Tibial nerve (tissue), 4 donors: ENCODE measurements at regions not wholly inside any gene's neighbourhood (a gene's known extent, or its start where the extent isn't known, plus 50 kb on each side); places are given as distances from the start of the nearest gene placed in this dataset.

ENCODE experiments used
- EP300 ChIP-seq, 2 donors: sonication (generic); formaldehyde crosslinking; IDR thresholded peaks; one replicate each; pipeline ENCODE4 v1.6.1; 2017; ENCODE audit warnings: antibody characterized with exemption in 2 of 2, mild to moderate bottlenecking in 1 of 2
- POLR2A ChIP-seq, 2 donors: fragments of 450-650 bp; IDR thresholded peaks; one replicate each; pipeline ENCODE4 v1.6.1; 2017; ENCODE audit warnings: antibody characterized with exemption in 2 of 2, mild to moderate bottlenecking in 2 of 2, moderate library complexity in 2 of 2
- TF ChIP-seq, protein P1 (sequence below), 5 experiments: fragments of 200-600 bp in 3 of 5; fragments of 450-650 bp in 2 of 5; sonication (generic) in 3 of 5; IDR thresholded peaks; one replicate each; pipeline ENCODE4 v1.5.1; 2016 to 2019; ENCODE audit warnings: antibody characterized with exemption in 5 of 5, mild to moderate bottlenecking in 3 of 5, moderate library complexity in 2 of 5

DNA sequence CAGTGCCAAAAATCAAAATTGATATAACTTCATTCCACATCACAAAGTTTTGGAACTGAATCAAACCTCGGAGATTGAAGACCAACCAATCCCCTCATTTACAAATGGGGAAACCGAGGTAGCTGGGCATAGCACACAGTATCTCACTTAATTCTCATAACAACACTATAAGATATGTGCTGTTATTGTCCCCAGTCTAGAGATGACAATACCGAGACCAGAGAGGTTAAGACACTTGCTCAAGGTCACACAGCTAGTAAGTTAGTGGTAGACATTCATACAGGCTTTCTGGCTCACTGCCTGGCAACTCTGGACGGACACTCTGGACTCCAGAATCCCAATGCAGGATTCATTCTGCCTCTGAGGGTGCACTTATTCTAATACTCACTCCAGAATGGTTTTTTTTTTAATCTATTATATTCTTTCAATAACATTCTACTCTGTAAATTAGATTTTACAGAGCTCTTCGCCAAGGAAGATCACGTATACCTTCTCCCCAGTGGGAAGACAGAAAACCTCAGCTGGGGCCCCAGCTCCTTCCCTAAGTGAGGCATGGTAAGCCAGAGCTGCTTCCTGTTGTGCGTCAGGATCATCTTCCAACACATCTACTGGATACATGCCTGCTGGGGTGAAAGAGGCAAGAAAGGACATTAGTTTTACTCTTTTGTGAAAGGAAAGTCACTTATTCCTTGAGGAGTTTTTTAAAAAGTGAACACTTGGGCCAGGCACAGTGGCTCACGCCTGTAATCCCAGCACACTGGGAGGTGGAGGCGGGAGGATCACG, 128.4 kb upstream of the IGF1R start:
- TF ChIP-seq POLR2A (IDR thresholded peaks at IDR 0.05) (no peak), EP300 (IDR thresholded peaks at IDR 0.05) (no peak)
- TF ChIP-seq, protein P1, sequence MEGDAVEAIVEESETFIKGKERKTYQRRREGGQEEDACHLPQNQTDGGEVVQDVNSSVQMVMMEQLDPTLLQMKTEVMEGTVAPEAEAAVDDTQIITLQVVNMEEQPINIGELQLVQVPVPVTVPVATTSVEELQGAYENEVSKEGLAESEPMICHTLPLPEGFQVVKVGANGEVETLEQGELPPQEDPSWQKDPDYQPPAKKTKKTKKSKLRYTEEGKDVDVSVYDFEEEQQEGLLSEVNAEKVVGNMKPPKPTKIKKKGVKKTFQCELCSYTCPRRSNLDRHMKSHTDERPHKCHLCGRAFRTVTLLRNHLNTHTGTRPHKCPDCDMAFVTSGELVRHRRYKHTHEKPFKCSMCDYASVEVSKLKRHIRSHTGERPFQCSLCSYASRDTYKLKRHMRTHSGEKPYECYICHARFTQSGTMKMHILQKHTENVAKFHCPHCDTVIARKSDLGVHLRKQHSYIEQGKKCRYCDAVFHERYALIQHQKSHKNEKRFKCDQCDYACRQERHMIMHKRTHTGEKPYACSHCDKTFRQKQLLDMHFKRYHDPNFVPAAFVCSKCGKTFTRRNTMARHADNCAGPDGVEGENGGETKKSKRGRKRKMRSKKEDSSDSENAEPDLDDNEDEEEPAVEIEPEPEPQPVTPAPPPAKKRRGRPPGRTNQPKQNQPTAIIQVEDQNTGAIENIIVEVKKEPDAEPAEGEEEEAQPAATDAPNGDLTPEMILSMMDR (IDR thresholded peaks at IDR 0.05), result no peak
